ENCODE measurements at regions not wholly inside any gene's neighbourhood (a gene's known extent, or its start where the extent isn't known, plus 50 kb on each side); places are given as distances from the start of the nearest gene placed in this dataset.

DNA sequence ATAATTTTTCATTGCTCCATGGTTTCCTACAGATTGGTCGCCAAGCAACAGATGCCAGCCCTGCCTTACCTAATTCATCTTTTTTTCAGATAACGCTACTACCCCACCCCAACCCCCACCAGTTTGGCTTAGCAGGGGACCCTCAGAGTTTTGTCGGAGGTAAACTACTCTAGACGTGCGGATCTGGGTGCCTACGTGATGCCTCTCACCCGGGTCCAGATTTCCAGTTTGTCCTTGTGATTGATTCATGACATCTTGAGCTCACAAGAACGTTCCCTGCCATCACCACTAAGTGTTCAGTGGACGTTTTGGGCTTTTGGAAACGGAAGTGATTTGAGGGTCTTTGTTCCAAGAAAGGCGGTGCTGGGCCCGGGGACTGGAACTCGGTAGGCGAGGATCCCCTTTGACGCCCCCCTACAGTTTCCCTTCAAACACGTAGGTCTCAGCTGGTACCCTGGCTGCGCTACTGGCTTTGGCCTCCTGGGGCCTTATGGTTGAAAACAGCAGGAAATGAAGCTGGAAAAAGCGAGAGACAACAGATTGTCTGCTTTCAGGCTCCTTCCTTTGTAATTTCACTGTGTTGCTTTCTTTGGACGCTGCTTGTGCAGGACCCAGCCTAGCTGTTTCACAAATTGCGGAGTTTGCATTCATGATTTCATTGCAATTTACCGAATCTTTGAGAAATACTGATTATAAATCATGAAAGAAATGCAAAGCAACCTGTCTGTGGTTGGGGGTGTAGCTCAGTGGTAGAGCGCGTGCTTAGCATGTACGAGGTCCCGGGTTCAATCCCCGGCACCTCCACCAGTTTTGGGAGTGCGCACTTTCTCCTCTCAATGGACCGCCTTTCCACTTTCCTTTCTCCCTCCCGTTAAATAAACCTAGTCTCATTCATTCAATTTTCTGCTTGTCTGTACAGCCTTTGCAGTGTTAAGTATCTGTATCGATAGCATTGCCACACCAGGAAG is 81.0 kb downstream of the GPX5 start:
- no peak for TF ChIP-seq POLR2A (IDR thresholded peaks at IDR 0.05; ENCODE audit: low read depth, low read length)
- TF ChIP-seq TAF1 (IDR thresholded peaks at IDR 0.05; ENCODE audit: borderline replicate concordance, low read depth, low read length): no peak

All from GM12892 (cell line).